ENCODE measurements at regions not wholly inside any gene's neighbourhood (a gene's known extent, or its start where the extent isn't known, plus 50 kb on each side); places are given as distances from the start of the nearest gene placed in this dataset.

DNA sequence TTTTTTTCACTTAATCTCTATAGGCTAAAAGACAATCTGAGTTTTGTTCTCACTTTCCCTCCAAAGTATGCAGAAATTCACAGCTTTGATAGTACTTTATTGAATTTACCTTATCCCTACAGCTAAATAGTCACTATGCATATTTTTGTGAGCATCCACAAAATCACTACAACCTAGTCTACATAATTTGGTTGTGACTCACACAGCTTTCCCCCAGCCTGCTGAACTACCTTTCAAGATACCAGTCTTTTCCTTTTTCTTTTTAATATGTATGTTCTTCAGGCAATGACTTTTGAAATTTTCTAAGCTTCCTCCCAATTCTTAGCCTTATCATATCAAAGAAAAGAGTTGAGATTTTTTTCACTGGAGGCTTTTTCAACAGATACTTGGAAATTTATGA is 347.3 kb upstream of the CDH6 start:
- H3K23ac ChIP-seq (ENCODE audit: low read length), result no peak overlapping the region
- no peak overlapping the region for H2AK5ac ChIP-seq (ENCODE audit: low read length)
- H4K8ac ChIP-seq (ENCODE audit: low read depth, low read length), result no peak overlapping the region
- H3K27ac ChIP-seq (ENCODE audit: low read depth, low read length), result no peak overlapping the region
- no peak overlapping the region for H2BK120ac ChIP-seq (ENCODE audit: insufficient read depth, low read length, poor library complexity)
- no peak overlapping the region for H2BK12ac ChIP-seq (ENCODE audit: low read length)
- no peak overlapping the region for H4K12ac ChIP-seq (ENCODE audit: low read depth, low read length)
- no peak overlapping the region for H3K9ac ChIP-seq (ENCODE audit: low read length)
- H3K9me3 ChIP-seq (ENCODE audit: insufficient read depth, low read depth, low read length), result no peaks in the 10 kb centered on the region
- no peaks in the 10 kb centered on the region for H3K4me1 ChIP-seq (ENCODE audit: control insufficient read depth in 1 of 2, insufficient read depth in 2 of 2, low read length in 2 of 2)
- no peak overlapping the region for H2AFZ ChIP-seq (ENCODE audit: insufficient read depth, low read length, poor library complexity)
- no peaks in the 10 kb centered on the region for H3K27me3 ChIP-seq (ENCODE audit: insufficient read depth, low read length)
- H2BK5ac ChIP-seq (ENCODE audit: low read depth, low read length, poor library complexity), result no peak overlapping the region
- DNase-seq, result no peak
- H3K4ac ChIP-seq (ENCODE audit: low read depth, low read length), result no peak overlapping the region
- H3K79me1 ChIP-seq (ENCODE audit: low read length), result no peaks in the 10 kb centered on the region
- no peak overlapping the region for H3K14ac ChIP-seq (ENCODE audit: low read length)
- no peaks in the 10 kb centered on the region for H3K36me3 ChIP-seq (ENCODE audit: control insufficient read depth in 1 of 2, insufficient read depth in 2 of 2, low read length in 2 of 2)
- H3K18ac ChIP-seq (ENCODE audit: low read length), result no peak overlapping the region
- H4K91ac ChIP-seq (ENCODE audit: low read depth, low read length), result no peak overlapping the region
- H3K4me2 ChIP-seq (ENCODE audit: low read length), result no peak overlapping the region
- H3K79me2 ChIP-seq (ENCODE audit: control insufficient read depth, insufficient read depth, low read length, poor library complexity), result no peaks in the 10 kb centered on the region
- no peak overlapping the region for H3K4me3 ChIP-seq (ENCODE audit: low read depth, low read length)

DNA sequence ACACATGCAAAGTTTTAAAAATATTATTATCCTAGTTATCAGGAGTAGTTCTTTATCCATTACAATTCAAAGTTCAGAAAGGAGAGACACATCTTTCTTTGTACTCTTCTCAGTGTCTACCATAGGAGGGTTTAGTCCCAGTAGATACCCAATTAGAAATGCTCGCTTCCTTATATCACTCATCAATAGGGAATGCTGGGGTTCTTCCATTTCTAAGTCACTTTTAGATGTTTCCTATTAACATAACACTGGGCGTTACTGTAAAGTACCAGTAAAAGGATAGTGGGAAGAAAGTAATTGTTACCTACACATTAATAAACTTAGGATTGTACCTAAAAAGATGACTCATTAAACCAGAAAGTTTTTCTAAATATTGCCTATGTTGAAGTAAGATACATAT is 348.3 kb upstream of the CDH6 start:
- H3K79me1 ChIP-seq (ENCODE audit: low read length), result no peaks in the 10 kb centered on the region
- no peak overlapping the region for H2BK120ac ChIP-seq (ENCODE audit: insufficient read depth, low read length, poor library complexity)
- H2BK5ac ChIP-seq (ENCODE audit: low read depth, low read length, poor library complexity), result no peak overlapping the region
- no peak overlapping the region for H2AK5ac ChIP-seq (ENCODE audit: low read length)
- H3K9me3 ChIP-seq (ENCODE audit: insufficient read depth, low read depth, low read length), result no peaks in the 10 kb centered on the region
- no peaks in the 10 kb centered on the region for H3K36me3 ChIP-seq (ENCODE audit: control insufficient read depth in 1 of 2, insufficient read depth in 2 of 2, low read length in 2 of 2)
- H4K12ac ChIP-seq (ENCODE audit: low read depth, low read length), result no peak overlapping the region
- H3K18ac ChIP-seq (ENCODE audit: low read length), result no peak overlapping the region
- H4K91ac ChIP-seq (ENCODE audit: low read depth, low read length), result no peak overlapping the region
- H3K23ac ChIP-seq (ENCODE audit: low read length), result no peak overlapping the region
- H2AFZ ChIP-seq (ENCODE audit: insufficient read depth, low read length, poor library complexity), result no peak overlapping the region
- H3K9ac ChIP-seq (ENCODE audit: low read length), result no peak overlapping the region
- no peak overlapping the region for H3K4me3 ChIP-seq (ENCODE audit: low read depth, low read length)
- no peak overlapping the region for H4K8ac ChIP-seq (ENCODE audit: low read depth, low read length)
- H3K27ac ChIP-seq (ENCODE audit: low read depth, low read length), result no peak overlapping the region
- no peak overlapping the region for H3K4me2 ChIP-seq (ENCODE audit: low read length)
- no peaks in the 10 kb centered on the region for H3K27me3 ChIP-seq (ENCODE audit: insufficient read depth, low read length)
- DNase-seq, result no peak
- no peaks in the 10 kb centered on the region for H3K79me2 ChIP-seq (ENCODE audit: control insufficient read depth, insufficient read depth, low read length, poor library complexity)
- H2BK12ac ChIP-seq (ENCODE audit: low read length), result no peak overlapping the region
- H3K14ac ChIP-seq (ENCODE audit: low read length), result no peak overlapping the region
- no peak overlapping the region for H3K4ac ChIP-seq (ENCODE audit: low read depth, low read length)
- no peaks in the 10 kb centered on the region for H3K4me1 ChIP-seq (ENCODE audit: control insufficient read depth in 1 of 2, insufficient read depth in 2 of 2, low read length in 2 of 2)
- WGBS (ENCODE audit: extremely low coverage, insufficient coverage, insufficient read length), result no CpG with 5 or more reads among the region's 2 CpGs

DNA sequence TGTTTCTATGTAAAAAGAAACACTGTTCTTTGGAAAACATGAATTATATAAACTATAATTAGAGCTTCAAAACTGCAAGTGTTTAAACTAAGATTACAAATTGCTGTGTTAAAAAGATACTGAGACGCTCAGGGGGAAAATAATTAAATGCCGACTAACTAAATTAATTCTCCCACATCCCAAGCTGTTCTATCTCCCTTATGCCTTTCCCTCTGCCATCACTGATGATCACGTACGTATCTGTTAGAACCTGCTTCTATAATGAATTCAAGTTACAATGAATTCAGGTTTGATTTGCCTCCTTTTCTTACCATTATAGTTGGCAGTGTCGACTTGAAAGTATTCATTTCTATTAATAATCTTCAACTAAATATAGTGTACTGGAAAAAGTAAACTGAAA is 349.9 kb upstream of the CDH6 start:
- no peak overlapping the region for H4K12ac ChIP-seq (ENCODE audit: low read depth, low read length)
- H3K4me3 ChIP-seq (ENCODE audit: low read depth, low read length), result no peak overlapping the region
- H3K36me3 ChIP-seq (ENCODE audit: control insufficient read depth in 1 of 2, insufficient read depth in 2 of 2, low read length in 2 of 2), result no peaks in the 10 kb centered on the region
- no peak overlapping the region for H3K4me2 ChIP-seq (ENCODE audit: low read length)
- no peak overlapping the region for H3K23ac ChIP-seq (ENCODE audit: low read length)
- no peak overlapping the region for H4K91ac ChIP-seq (ENCODE audit: low read depth, low read length)
- H2BK12ac ChIP-seq (ENCODE audit: low read length), result no peak overlapping the region
- H3K4ac ChIP-seq (ENCODE audit: low read depth, low read length), result no peak overlapping the region
- H2AK5ac ChIP-seq (ENCODE audit: low read length), result no peak overlapping the region
- H3K4me1 ChIP-seq (ENCODE audit: control insufficient read depth in 1 of 2, insufficient read depth in 2 of 2, low read length in 2 of 2), result no peaks in the 10 kb centered on the region
- H3K14ac ChIP-seq (ENCODE audit: low read length), result no peak overlapping the region
- no peak overlapping the region for H4K8ac ChIP-seq (ENCODE audit: low read depth, low read length)
- no peaks in the 10 kb centered on the region for H3K79me1 ChIP-seq (ENCODE audit: low read length)
- H3K9me3 ChIP-seq (ENCODE audit: insufficient read depth, low read depth, low read length), result no peaks in the 10 kb centered on the region
- no peaks in the 10 kb centered on the region for H3K27me3 ChIP-seq (ENCODE audit: insufficient read depth, low read length)
- no peak for DNase-seq
- no CpG with 5 or more reads among the region's 5 CpGs for WGBS (ENCODE audit: extremely low coverage, insufficient coverage, insufficient read length)
- H2AFZ ChIP-seq (ENCODE audit: insufficient read depth, low read length, poor library complexity), result no peak overlapping the region
- H3K27ac ChIP-seq (ENCODE audit: low read depth, low read length), result no peak overlapping the region
- H3K9ac ChIP-seq (ENCODE audit: low read length), result no peak overlapping the region
- no peaks in the 10 kb centered on the region for H3K79me2 ChIP-seq (ENCODE audit: control insufficient read depth, insufficient read depth, low read length, poor library complexity)
- no peak overlapping the region for H3K18ac ChIP-seq (ENCODE audit: low read length)
- no peak overlapping the region for H2BK5ac ChIP-seq (ENCODE audit: low read depth, low read length, poor library complexity)
- no peak overlapping the region for H2BK120ac ChIP-seq (ENCODE audit: insufficient read depth, low read length, poor library complexity)

DNA sequence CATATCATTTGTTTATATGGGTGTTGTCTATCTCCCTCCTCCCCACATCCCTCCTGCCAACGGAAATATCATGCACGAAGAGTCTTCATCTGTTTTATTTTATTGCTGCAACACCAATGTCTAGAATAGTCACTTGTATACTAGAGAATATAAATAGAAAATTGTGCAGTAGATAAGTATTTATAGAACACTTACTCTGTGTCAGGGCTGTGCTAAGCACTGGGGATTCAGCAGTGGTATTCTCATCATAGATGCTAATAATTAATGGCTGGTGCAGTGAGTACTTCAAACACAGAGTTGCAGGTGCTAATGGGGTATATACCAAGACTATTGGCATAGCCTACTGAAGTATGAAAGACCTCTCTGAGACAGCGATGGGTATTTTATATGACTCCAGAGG is 353.5 kb upstream of the CDH6 start:
- Histone ChIP-seq H2AK5ac (ENCODE audit: low read length) (no peak overlapping the region), H3K79me1 (ENCODE audit: low read length) (no peaks in the 10 kb centered on the region), H3K4me2 (ENCODE audit: low read length) (no peak overlapping the region), H3K9me3 (ENCODE audit: insufficient read depth, low read depth, low read length) (no peaks in the 10 kb centered on the region), H3K18ac (ENCODE audit: low read length) (no peak overlapping the region), H4K91ac (ENCODE audit: low read depth, low read length) (no peak overlapping the region), H3K4me3 (ENCODE audit: low read depth, low read length) (no peak overlapping the region), H4K12ac (ENCODE audit: low read depth, low read length) (no peak overlapping the region), H3K4ac (ENCODE audit: low read depth, low read length) (no peak overlapping the region), H2BK12ac (ENCODE audit: low read length) (no peak overlapping the region), H2BK5ac (ENCODE audit: low read depth, low read length, poor library complexity) (no peak overlapping the region), H3K36me3 (ENCODE audit: control insufficient read depth in 1 of 2, insufficient read depth in 2 of 2, low read length in 2 of 2) (no peaks in the 10 kb centered on the region), H3K9ac (ENCODE audit: low read length) (no peak overlapping the region), H3K27me3 (ENCODE audit: insufficient read depth, low read length) (no peaks in the 10 kb centered on the region), H3K23ac (ENCODE audit: low read length) (no peak overlapping the region), H2AFZ (ENCODE audit: insufficient read depth, low read length, poor library complexity) (no peak overlapping the region), H3K14ac (ENCODE audit: low read length) (no peak overlapping the region), H4K8ac (ENCODE audit: low read depth, low read length) (no peak overlapping the region), H2BK120ac (ENCODE audit: insufficient read depth, low read length, poor library complexity) (no peak overlapping the region), H3K79me2 (ENCODE audit: control insufficient read depth, insufficient read depth, low read length, poor library complexity) (no peaks in the 10 kb centered on the region), H3K27ac (ENCODE audit: low read depth, low read length) (no peak overlapping the region), H3K4me1 (ENCODE audit: control insufficient read depth in 1 of 2, insufficient read depth in 2 of 2, low read length in 2 of 2) (no peaks in the 10 kb centered on the region)
- no peak for DNase-seq
- WGBS (ENCODE audit: extremely low coverage, insufficient coverage, insufficient read length), result no CpG with 5 or more reads among the region's 3 CpGs
